GM12878 (cell line): ENCODE measurements at regions not wholly inside any gene's neighbourhood (a gene's known extent, or its start where the extent isn't known, plus 50 kb on each side); places are given as distances from the start of the nearest gene placed in this dataset.

Experiments
- CREB1 ChIP-seq: IDR thresholded peaks from 2 replicates; pipeline ENCODE4 v1.6.1; 2012; ENCODE audit warnings: low read depth, mild to moderate bottlenecking, inconsistent platforms
- CTCF ChIP-seq, 3 experiments: IDR thresholded peaks in 2 of 3; conservative IDR thresholded peaks in 1 of 3; 2 replicates each; pipeline ENCODE4 v1.5.1; 2011; ENCODE audit warnings: low read depth in 3 of 3, low read length in 3 of 3, mild to moderate bottlenecking in 3 of 3, control low read depth in 2 of 3, moderate library complexity in 2 of 3, inconsistent platforms in 1 of 3, mixed read lengths in 1 of 3; ENCODE audit not compliant: control insufficient read depth in 2 of 3, insufficient read depth in 1 of 3; ENCODE audit errors: extremely low read depth in 1 of 3
- E4F1 ChIP-seq: fragments of 450-650 bp; IDR thresholded peaks from 2 replicates; pipeline ENCODE4 v1.6.1; 2018; ENCODE audit warnings: borderline replicate concordance, mild to moderate bottlenecking; ENCODE audit not compliant: partially characterized antibody
- EZH2 ChIP-seq: IDR thresholded peaks from 2 replicates; pipeline ENCODE4 v1.6.1; 2012; ENCODE audit warnings: low read depth, mild to moderate bottlenecking, control low read depth, inconsistent platforms, low read length, borderline replicate concordance; ENCODE audit not compliant: control insufficient read depth
- MXI1 ChIP-seq: fragments of 150-350 bp; IDR thresholded peaks from 2 replicates; pipeline ENCODE4 v1.6.1; 2011; ENCODE audit warnings: low read depth, mild to moderate bottlenecking, inconsistent platforms, low read length, improper control_type of control experiment
- NFYB ChIP-seq: IDR thresholded peaks from 2 replicates; pipeline ENCODE4 v1.6.1; 2011; ENCODE audit warnings: low read depth, mild to moderate bottlenecking, low read length, improper control_type of control experiment, moderate library complexity; ENCODE audit not compliant: insufficient read depth
- POLR2A ChIP-seq: IDR thresholded peaks from 2 replicates; pipeline ENCODE4 v1.6.1; 2011; ENCODE audit warnings: low read depth, mild to moderate bottlenecking, low read length
- RAD21 ChIP-seq: IDR thresholded peaks from 2 replicates; pipeline ENCODE4 v1.6.1; 2011; ENCODE audit warnings: mild to moderate bottlenecking, low read depth, low read length, moderate library complexity; ENCODE audit not compliant: insufficient read depth

GRCh38 chr2:75820693-75821092 lies 110.0 kb upstream of the GCFC2 start:
- TF ChIP-seq RAD21 (no peak), CTCF (IDR thresholded peaks at IDR 0.05 in 2 of 3, conservative IDR thresholded peaks at IDR 0.05 in 1 of 3; ENCODE audit: control insufficient read depth in 2 of 3, extremely low read depth in 1 of 3, insufficient read depth in 1 of 3, low read depth in 3 of 3, low read length in 3 of 3) (no peak), MXI1 (no peak), EZH2 (no peak), CREB1 (no peak), E4F1 (no peak), NFYB (no peak), POLR2A (no peak)
